NB4 (cell line): ENCODE measurements at regions not wholly inside any gene's neighbourhood (a gene's known extent, or its start where the extent isn't known, plus 50 kb on each side); places are given as distances from the start of the nearest gene placed in this dataset.
A peak's percentile ranks its signal among the peaks of the same experiment; 100 is the strongest.
"Not testable (repeated sequence)": the region's sequence is repeated elsewhere in the genome, so short reads cannot be mapped to it uniquely, and the experiment has no call there.

Source experiments
- DNase-seq: peaks from one replicate; pipeline ENCODE4 v3.0.0; 2010; ENCODE audit warnings: low read depth
- H3K4me3 ChIP-seq: one replicate; pipeline ENCODE4 v1.5.1; 2011; ENCODE audit warnings: mild to moderate bottlenecking, low read depth, low read length, moderate library complexity
- MYC ChIP-seq: IDR thresholded peaks from 2 replicates; pipeline ENCODE4 v1.6.1; 2011; ENCODE audit warnings: low read depth, low read length
- POLR2A ChIP-seq: IDR thresholded peaks from 2 replicates; pipeline ENCODE4 v1.6.1; 2011; ENCODE audit warnings: mild to moderate bottlenecking; ENCODE audit not compliant: insufficient read length; ENCODE audit errors: extremely low read depth
- TF ChIP-seq, protein P1 (sequence below): IDR thresholded peaks from 2 replicates; pipeline ENCODE4 v1.6.1; 2011; ENCODE audit warnings: low read depth, low read length
- TF ChIP-seq, protein P2 (sequence below): IDR thresholded peaks from one replicate; pipeline ENCODE4 v1.5.1; 2012; ENCODE audit warnings: low read depth, low read length

DNA sequence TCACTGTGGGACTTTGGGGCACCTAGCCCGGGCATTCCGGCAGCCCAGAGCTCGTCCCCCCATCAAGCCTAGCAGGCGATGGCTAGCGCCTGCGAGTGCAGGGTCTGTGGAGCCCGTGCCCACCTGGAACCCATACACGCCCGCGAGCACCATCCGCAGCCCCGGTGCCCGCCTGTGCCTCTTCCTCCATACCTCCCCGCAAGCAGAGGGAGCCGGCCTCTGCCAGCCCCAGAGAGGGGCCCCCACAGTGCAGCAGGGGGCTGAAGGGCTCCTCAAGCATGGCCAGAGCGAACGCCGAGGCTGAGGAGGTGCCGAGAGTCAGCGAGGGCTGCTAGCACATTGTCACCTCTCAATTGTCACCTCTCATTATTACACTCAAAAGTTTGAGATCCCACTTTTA is 167.8 kb upstream of the EPHA6 start:
- TF ChIP-seq POLR2A (no peak), MYC (no peak)
- TF ChIP-seq, protein P1, sequence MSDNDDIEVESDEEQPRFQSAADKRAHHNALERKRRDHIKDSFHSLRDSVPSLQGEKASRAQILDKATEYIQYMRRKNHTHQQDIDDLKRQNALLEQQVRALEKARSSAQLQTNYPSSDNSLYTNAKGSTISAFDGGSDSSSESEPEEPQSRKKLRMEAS: no peak
- TF ChIP-seq, protein P2, sequence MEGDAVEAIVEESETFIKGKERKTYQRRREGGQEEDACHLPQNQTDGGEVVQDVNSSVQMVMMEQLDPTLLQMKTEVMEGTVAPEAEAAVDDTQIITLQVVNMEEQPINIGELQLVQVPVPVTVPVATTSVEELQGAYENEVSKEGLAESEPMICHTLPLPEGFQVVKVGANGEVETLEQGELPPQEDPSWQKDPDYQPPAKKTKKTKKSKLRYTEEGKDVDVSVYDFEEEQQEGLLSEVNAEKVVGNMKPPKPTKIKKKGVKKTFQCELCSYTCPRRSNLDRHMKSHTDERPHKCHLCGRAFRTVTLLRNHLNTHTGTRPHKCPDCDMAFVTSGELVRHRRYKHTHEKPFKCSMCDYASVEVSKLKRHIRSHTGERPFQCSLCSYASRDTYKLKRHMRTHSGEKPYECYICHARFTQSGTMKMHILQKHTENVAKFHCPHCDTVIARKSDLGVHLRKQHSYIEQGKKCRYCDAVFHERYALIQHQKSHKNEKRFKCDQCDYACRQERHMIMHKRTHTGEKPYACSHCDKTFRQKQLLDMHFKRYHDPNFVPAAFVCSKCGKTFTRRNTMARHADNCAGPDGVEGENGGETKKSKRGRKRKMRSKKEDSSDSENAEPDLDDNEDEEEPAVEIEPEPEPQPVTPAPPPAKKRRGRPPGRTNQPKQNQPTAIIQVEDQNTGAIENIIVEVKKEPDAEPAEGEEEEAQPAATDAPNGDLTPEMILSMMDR: no peak
- DNase-seq: no peak
- no peak overlapping the region for H3K4me3 ChIP-seq

DNA sequence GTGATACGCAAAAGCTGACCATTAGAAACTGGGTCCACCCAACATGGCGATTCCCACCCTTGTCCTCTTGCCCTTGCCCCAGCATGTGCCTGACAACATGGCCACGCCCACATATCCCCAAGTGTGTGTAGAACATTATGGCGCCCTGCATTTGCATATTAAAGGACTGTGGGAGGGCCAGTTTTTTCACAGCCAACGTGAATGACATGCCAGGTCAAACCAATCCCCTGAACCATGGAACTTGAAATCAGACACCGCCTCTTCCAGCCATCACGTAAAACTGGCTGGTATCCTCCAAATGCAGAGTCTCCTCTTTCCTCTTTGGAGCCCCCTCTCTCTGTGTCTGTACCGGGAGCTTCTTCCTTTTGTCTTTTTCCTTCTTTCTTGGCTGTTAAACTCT is 156.7 kb upstream of the EPHA6 start:
- no peak for DNase-seq
- TF ChIP-seq POLR2A (no peak), MYC (no peak)
- TF ChIP-seq, protein P2: no peak
- TF ChIP-seq, protein P1: no peak
- no peak overlapping the region for H3K4me3 ChIP-seq

DNA sequence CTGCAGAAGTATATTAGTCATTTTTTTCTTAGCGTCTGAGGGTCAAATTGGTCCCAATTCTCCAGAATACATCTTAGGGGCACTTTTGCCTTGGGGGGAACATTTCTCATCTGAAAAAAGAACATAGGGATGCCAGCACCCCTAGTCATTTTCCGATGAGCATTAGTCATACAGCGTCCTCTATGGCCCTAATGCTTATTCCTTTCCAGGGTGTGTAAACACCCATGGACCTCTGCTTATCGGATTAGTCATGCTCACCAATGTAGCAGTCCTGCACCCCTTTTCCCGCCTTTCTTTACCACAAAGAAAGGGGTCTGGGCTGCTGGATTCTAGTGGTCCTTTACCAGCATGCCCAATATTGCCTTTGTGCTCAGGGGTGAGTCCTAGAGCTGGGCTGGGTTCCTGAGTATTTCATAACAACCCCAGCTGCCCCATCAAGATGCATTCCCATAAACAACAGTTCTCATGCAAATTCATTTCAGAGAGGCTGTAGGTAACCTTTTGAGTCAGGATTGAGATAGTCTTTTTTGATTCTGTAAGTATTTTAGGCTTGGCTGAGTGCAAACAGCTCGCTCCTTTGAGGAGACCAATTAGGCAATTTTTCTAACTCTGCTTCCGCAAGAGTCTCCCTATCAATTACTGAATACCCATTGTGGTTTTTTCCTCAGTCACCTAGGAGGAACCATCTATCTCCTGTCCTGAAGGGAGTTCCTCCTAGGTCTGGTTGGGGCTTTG is 142.4 kb upstream of the EPHA6 start:
- DNase-seq: peak; percentile 5
- not testable (repeated sequence) for H3K4me3 ChIP-seq

DNA sequence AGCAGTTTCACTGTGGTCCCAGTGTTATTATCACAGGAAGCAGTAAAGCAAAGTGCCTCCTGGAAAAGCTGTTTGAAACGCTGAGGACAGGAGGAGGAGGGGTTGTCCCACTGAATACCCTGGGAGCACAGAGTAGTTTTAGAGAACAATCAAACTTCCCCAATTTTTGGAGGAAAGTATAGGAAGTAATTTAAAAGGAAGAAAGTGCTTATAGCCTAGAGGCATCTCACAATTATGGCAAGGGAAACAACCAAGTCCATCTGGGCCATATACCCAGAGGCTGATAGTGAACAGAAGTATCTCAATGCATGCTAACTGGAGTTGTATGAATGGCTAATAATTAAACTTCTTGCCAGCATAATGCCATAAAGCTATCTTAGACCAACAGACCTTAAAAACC is 137.2 kb upstream of the EPHA6 start:
- H3K4me3 ChIP-seq: no peak overlapping the region
- TF ChIP-seq MYC: no peak
- TF ChIP-seq POLR2A: no peak
- TF ChIP-seq, protein P1: no peak
- TF ChIP-seq, protein P2: no peak
- no peak for DNase-seq

DNA sequence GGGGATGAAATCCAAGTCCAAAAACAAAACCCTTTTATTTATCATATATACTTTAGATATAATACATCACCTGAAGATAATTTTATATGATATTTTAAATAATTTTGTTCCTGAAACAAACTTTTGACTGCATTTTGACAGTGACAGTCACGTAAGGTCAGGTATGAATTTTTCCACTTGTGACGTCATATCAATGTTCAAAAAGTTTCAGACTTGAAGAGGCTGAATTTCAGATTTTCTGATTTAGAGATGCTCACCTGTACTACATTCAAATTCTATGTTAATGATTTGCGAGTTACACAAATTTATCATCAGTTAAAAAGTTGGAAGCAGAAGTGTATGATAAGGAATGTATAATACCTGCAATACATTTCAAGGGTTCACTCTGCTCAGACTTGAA is 136.1 kb upstream of the EPHA6 start:
- H3K4me3 ChIP-seq: no peak overlapping the region
- no peak for DNase-seq
- TF ChIP-seq, protein P2: no peak
- TF ChIP-seq, protein P1: no peak

DNA sequence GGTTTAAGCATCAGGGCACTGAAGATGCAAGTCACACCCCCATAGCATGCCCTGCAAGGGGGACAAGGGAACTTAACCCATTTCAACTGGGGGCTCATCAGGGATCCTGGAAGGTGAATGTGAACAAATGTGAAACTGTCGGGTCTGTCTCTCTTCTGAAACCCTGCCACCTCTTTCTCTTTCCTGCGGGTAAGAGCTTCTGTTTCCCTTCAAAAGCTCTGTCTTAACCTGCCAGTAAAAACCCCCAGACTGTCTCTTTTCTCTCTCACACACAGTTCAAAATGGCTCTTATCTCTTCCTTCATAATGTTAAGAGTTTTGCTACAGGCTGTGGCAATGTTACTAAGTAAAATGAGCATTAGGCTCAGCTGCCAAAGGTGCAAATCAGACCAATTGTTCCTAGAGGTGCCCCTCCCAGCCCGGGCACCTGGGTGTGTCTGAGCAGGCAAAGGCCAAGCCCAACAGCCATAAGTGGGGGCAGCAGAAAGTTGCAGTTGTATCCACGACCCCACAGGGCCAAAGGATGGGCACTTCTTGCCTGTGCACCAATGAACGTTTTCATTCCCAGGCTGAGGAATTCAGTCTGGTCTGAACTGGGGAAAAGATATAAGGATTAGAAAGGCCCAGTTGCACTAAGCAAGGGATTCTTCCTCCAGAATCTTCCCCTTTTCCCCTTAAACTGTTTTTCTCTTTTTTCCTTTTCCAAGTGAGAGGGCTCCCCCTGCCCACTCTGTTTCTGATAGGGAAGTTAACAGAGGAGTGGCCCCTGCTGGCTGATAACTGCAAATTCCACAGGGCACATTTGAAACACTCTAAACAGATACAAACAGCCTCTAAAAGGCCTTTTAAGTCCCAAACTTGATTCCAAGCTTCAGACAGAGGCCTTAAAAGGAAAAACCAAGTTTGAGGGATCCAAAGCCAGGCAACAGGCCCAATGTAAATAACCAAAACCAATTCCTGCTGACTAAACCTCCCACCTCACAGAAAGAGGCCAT is 113.8 kb upstream of the EPHA6 start:
- TF ChIP-seq, protein P1: no peak
- TF ChIP-seq, protein P2: peak; percentile 24
- TF ChIP-seq MYC (no peak), POLR2A (no peak)
- DNase-seq: peak; percentile 1
- no peak overlapping the region for H3K4me3 ChIP-seq
